HG02642 (cell line): ENCODE measurements at regions not wholly inside any gene's neighbourhood (a gene's known extent, or its start where the extent isn't known, plus 50 kb on each side); places are given as distances from the start of the nearest gene placed in this dataset.
"Not testable (repeated sequence)": the region's sequence is repeated elsewhere in the genome, so short reads cannot be mapped to it uniquely, and the experiment has no call there.

ENCODE experiments used
- ATAC-seq: cut with Tn5 transposase; IDR thresholded peaks from one replicate; pipeline ENCODE4 v1.9.1; 2021; ENCODE audit warnings: mild to moderate bottlenecking; ENCODE audit not compliant: unreplicated experiment, poor library complexity

DNA sequence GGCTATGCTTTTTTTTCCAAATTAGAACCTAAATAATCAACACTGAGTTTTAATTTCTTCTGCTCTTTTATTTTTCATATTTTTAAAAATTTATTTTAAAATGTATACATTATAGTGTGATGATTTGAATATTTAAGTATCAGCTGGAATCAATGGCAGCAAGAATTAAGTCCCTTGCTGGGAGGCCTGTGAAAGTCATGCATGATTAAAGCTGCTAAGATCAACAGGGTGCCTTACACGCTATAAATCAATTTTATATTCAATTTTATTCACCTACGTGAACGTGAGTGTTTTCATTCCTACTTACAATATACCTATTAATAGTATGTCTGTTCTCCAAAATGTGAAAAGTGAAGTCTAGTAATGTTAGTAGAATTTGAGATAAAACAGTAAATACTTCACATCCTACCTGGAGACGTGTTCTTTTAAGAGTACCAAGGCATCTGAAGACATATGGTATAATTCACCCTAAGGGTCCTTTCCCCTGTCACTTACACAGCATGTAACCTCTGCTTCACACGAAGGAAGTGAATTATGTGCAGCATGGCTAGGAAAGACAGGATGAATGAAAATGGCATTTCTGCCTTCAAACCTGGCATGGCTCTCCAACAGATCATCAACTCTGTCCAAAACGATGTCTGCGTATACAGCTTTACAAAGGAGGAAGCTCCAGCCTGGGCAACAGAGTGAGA is 640.4 kb upstream of the ROBO1 start:
- ATAC-seq: no peak

DNA sequence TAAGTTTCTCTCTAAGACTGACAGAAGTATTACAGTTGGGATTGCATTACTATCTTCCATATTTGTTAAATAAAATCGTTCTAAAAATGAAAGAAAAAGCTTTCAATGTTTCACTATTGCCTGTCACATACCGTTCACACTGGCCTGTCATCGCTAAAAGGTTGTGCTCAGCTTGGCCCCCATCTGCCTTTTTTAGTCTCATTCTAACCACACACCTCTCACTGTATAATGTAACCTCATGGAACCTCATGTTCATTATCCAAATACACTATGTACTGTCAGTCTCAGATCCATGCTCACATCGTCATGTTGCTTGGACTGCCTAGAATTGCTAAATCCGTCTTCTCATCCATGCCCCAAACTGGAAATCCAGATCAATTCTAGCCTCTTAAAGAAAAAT is 637.8 kb upstream of the ROBO1 start:
- no peak for ATAC-seq

DNA sequence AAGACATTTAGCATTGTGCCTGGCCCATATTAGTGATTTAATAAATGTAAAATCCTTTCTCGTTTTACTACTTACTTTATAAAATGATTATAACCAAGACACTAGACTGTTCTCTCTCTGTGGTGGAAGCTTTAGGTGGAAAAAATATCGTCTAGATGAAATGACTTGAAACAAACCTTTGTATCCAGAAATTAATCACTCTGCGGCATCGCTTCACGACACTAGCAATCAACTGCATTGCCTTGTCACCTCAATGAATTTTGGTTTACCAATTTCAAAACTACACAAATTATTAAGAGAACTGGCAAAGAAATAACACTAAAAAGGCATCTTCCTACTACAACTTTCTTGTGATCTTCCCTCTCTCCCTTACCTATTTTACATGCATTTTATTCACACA is 627.2 kb upstream of the ROBO1 start:
- ATAC-seq: no peak

- no peak for ATAC-seq
Observed at GRCh38 chr3:80391573-80391972, 623.8 kb upstream of the ROBO1 start.

GRCh38 chr3:80384811-80385210 is 617.0 kb upstream of the ROBO1 start:
- ATAC-seq: no peak

DNA sequence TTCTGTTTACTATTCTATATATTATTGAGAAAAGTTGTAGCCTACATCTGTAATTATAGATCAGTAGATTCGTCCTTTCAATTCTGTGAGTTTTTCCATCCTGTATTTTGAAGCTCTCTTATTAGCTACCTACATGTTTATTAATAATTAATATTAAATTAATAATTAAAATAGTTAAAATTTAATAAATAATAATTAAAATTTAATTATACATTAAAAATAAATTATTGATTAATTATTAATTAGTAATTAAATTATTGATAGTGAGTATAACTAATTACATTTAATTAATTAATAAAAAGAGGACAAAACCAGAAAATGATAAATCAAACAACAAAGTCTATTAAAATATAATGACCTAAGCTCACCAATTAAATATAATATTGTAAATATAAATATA is 606.6 kb upstream of the ROBO1 start:
- no peak for ATAC-seq

DNA sequence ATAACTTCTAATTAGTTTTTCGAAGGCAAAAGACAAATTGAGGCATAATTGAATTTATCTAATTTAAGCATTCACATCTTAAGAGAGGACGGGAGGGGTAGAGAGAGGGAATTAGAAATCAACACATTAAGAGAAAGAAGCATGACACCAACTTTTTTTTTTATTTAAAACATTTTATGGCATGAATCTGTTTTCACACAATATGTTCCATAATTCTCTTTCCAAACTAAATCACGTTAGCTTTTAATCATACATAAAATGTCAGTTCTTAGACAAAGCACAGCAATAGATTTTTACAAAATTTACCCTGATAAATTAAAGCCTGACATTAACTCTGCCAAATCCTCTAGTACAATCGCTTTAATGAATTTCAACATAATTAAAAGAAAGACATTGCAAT is 600.8 kb upstream of the ROBO1 start:
- no peak for ATAC-seq

DNA sequence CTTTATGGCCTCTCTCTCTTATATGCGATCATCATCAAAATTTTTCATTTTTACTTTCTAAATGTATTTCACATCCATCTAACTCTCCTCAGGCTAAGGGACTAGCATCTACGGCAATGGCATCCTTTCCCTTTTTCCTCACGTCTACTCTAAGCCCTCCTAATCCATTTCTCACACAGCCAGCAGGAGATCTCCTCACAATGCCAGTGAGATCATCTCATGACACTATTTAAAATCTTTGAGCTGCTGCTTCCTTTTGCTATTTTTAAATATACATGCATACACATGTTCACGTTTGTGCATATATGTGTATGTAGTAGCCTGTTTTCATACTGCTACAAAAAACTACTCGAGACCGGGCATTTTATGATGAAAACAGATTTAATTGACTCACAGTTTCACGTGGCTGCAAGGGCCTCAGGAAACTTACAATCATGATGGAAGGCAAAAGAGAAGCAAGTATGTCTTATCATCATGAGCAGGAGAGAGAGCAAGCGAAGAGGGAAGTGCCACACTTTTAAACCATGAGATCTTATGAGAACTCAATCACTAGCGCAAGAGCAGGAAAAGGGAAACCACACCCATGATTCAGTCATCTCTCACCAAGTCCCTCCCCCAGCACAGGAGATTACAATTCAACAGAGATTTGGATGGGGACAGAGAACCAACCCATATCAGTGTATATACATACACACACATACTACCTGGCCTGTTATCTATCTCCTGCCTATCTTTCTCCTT is 599.2 kb upstream of the ROBO1 start:
- ATAC-seq: no peak

- ATAC-seq: no peak
Observed at GRCh38 chr3:80357761-80358160, 590.0 kb upstream of the ROBO1 start.

- no peak for ATAC-seq
Observed at GRCh38 chr3:80355144-80355543, 587.3 kb upstream of the ROBO1 start.

- no peak for ATAC-seq
Observed at GRCh38 chr3:80351201-80351600, 583.4 kb upstream of the ROBO1 start.

DNA sequence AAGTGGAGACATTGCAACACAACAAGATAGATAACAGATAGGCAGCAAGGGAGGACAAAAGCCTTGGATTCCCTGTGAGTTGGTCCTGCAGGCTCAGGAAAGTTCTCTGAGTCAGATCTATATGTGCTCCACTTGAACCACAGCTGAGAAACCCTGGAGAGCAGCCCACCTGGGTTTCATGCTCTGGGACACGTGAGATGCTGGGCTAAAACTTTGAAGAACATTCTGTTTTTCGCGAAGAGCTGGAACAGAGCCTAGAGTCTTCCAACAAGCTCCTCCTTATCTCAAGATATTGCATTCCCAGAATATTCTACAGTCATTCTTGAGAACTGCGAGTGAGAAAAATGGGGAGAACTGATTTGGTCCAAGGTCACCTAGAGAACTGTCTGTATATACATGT is 583.0 kb upstream of the ROBO1 start:
- ATAC-seq: no peak

GRCh38 chr3:80338366-80338765 is 570.6 kb upstream of the ROBO1 start:
- ATAC-seq: no peak

GRCh38 chr3:80334534-80334933 is 566.7 kb upstream of the ROBO1 start:
- no peak for ATAC-seq

DNA sequence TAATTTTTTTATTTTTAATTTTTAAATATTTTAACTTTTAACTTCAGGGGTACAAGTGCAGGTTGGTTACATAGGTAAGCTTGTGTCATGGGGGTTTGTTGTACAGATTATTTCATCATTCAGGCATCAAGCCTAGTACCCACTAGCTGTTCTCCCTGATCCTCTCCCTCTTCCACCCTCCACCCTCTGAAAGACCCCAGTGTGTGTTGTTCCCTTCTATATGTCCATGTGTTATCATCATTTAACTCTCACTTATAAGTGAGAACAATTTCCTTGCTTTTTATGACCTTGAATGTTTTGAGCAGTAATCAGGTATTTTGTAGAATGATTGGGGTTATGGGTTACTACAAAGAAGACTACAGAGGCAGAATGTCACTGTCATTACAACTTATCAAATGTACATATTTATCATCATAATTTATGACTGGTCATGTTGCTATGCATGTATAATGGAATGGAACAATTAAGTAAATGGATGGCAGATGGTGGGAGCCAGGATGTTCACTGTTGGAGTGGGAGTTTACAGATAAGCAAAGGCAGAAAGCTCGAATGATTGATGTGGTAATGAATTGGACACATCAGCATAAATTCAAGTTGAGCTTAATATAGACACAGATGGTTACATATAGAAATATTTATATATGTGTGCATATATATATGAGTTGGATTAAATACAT is 563.8 kb upstream of the ROBO1 start:
- no peak for ATAC-seq

DNA sequence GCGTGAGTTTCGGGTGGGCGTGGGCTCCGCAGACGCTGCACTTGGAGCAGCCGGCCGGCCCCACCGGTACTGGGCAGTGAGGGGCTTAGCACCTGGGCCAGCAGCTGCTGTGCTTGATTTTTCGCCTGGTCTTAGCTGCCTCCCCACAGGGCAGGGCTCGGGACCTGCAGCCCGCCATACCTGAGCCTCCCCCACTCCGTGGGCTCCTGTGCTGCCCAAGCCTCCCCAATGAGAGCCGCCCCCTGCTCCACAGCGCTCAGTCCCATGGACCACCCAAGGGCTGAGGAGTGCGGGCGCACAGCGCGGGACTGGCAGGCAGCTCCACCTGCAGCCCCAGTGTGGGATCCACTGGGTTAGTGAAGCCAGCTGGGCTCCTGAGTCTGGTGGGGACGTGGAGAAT is 546.7 kb upstream of the ROBO1 start:
- ATAC-seq: not testable (repeated sequence)

DNA sequence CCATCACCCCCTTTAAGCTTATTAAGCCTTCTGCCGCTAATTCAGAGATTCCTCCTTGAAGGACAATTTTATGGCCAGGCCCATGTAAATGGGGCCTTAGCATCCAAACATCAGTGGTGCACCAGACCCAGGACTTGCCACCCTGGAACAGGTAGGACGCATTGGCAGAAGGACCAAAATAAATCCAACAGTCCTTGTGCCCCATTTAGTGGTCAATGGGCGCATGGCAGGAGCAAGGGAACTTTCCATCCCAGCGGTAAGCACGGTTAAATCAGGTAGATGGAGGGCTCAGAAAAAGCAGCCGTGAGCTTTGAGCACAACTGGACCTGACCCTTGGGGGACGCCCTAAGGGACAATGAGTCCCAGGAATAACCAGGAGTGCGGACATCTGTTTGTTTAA is 540.8 kb upstream of the ROBO1 start:
- ATAC-seq: no peak

GRCh38 chr3:80307844-80308243 is 540.0 kb upstream of the ROBO1 start:
- ATAC-seq: no peak

GRCh38 chr3:80297720-80298119 is 529.9 kb upstream of the ROBO1 start:
- no peak for ATAC-seq

GRCh38 chr3:80285388-80285787 is 517.6 kb upstream of the ROBO1 start:
- ATAC-seq: no peak

- ATAC-seq: no peak
Observed at GRCh38 chr3:80283783-80284182, 516.0 kb upstream of the ROBO1 start.

GRCh38 chr3:80278056-80278455 is 510.3 kb upstream of the ROBO1 start:
- ATAC-seq: no peak
